ENCODE measurements at regions not wholly inside any gene's neighbourhood (a gene's known extent, or its start where the extent isn't known, plus 50 kb on each side); places are given as distances from the start of the nearest gene placed in this dataset.

- Histone ChIP-seq H3K27ac (ENCODE audit: low read depth in 2 of 2, low read length in 2 of 2) (no peak overlapping the region), H3K4me3 (ENCODE audit: low read length in 3 of 3) (no peak overlapping the region), H3K27me3 (ENCODE audit: control insufficient read depth, insufficient read depth, low read length) (no peaks in the 10 kb centered on the region), H3K4me1 (ENCODE audit: control insufficient read depth in 2 of 3, insufficient read depth in 2 of 3, low read depth in 1 of 3, low read length in 3 of 3) (peaks cover 0 to 4% (median 0%) of the 10 kb centered on the region in 3 donors), H3K9ac (ENCODE audit: low read length in 3 of 3) (no peak overlapping the region), H3K9me3 (ENCODE audit: control insufficient read depth in 2 of 3, insufficient read depth in 1 of 3, low read length in 3 of 3) (no peaks in the 10 kb centered on the region), H3K36me3 (ENCODE audit: control insufficient read depth in 2 of 3, insufficient read depth in 3 of 3, low read length in 3 of 3) (no peaks in the 10 kb centered on the region)
- FAIRE-seq, result no peak
- intact Hi-C loops (cut with DNase I), result no loop called here
- no peak for DNase-seq
- TF ChIP-seq CTCF (IDR thresholded peaks at IDR 0.05; ENCODE audit: borderline replicate concordance, extremely low read depth, insufficient read depth), result no peak
These were observed 118.1 kb upstream of the ANKRD1 start for GRCh38 chr10:91038971-91039370.

GRCh38 chr10:91040343-91040742 is 119.5 kb upstream of the ANKRD1 start:
- TF ChIP-seq CTCF (IDR thresholded peaks at IDR 0.05; ENCODE audit: borderline replicate concordance, extremely low read depth, insufficient read depth), result no peak
- H3K9me3 ChIP-seq (ENCODE audit: control insufficient read depth in 2 of 3, insufficient read depth in 1 of 3, low read length in 3 of 3), result no peaks in the 10 kb centered on the region
- FAIRE-seq, result no peak
- DNase-seq, result no peak
- no peaks in the 10 kb centered on the region for H3K27me3 ChIP-seq (ENCODE audit: control insufficient read depth, insufficient read depth, low read length)
- no peak overlapping the region for H3K9ac ChIP-seq (ENCODE audit: low read length in 3 of 3)
- H3K36me3 ChIP-seq (ENCODE audit: control insufficient read depth in 2 of 3, insufficient read depth in 3 of 3, low read length in 3 of 3), result no peaks in the 10 kb centered on the region
- intact Hi-C loops (cut with DNase I), result no loop called here
- no peak overlapping the region for H3K4me3 ChIP-seq (ENCODE audit: low read length in 3 of 3)
- no peaks in the 10 kb centered on the region for H3K4me1 ChIP-seq (ENCODE audit: control insufficient read depth in 2 of 3, insufficient read depth in 2 of 3, low read depth in 1 of 3, low read length in 3 of 3)
- no peak overlapping the region for H3K27ac ChIP-seq (ENCODE audit: low read depth in 2 of 2, low read length in 2 of 2)

- no peak for TF ChIP-seq CTCF (IDR thresholded peaks at IDR 0.05; ENCODE audit: borderline replicate concordance, extremely low read depth, insufficient read depth)
- intact Hi-C loops (cut with DNase I), result no loop called here
These were observed 121.2 kb upstream of the ANKRD1 start for GRCh38 chr10:91042069-91042468.

More at GRCh38 chr10:91042069-91042468, 121.2 kb upstream of the ANKRD1 start:
- H3K27ac ChIP-seq (ENCODE audit: low read depth in 2 of 2, low read length in 2 of 2), result no peak overlapping the region
- H3K27me3 ChIP-seq (ENCODE audit: control insufficient read depth, insufficient read depth, low read length), result no peaks in the 10 kb centered on the region
- DNase-seq, result no peak
- H3K4me1 ChIP-seq (ENCODE audit: control insufficient read depth in 2 of 3, insufficient read depth in 2 of 3, low read depth in 1 of 3, low read length in 3 of 3), result no peaks in the 10 kb centered on the region
- no peak overlapping the region for H3K4me3 ChIP-seq (ENCODE audit: low read length in 3 of 3)
- H3K36me3 ChIP-seq (ENCODE audit: control insufficient read depth in 2 of 3, insufficient read depth in 3 of 3, low read length in 3 of 3), result no peaks in the 10 kb centered on the region
- no peak for FAIRE-seq
- H3K9ac ChIP-seq (ENCODE audit: low read length in 3 of 3), result no peak overlapping the region
- no peaks in the 10 kb centered on the region for H3K9me3 ChIP-seq (ENCODE audit: control insufficient read depth in 2 of 3, insufficient read depth in 1 of 3, low read length in 3 of 3)

All from kidney (tissue), 13 donors.